Fibroblast of lung (primary cell): ENCODE measurements at regions not wholly inside any gene's neighbourhood (a gene's known extent, or its start where the extent isn't known, plus 50 kb on each side); places are given as distances from the start of the nearest gene placed in this dataset.

ENCODE experiments used
- DNase-seq, 2 donors: peaks; one replicate each; pipeline versions ENCODE4 v3.0.0 to v3.0.0-alpha.2; 2010; ENCODE audit warnings: low read depth in 2 of 2
- H2AFZ ChIP-seq: 2 replicates; pipeline ENCODE4 v1.5.1; 2012; ENCODE audit warnings: low read length, control low read depth, inconsistent platforms
- H3K27ac ChIP-seq: 2 replicates; pipeline ENCODE4 v1.5.1; 2011; ENCODE audit warnings: low read length, control low read depth; ENCODE audit not compliant: insufficient read depth
- H3K27me3 ChIP-seq: 2 replicates; pipeline ENCODE4 v1.5.1; 2011; ENCODE audit warnings: mild to moderate bottlenecking, low read length; ENCODE audit not compliant: control insufficient read depth, insufficient read depth
- H3K36me3 ChIP-seq: 2 replicates; pipeline ENCODE4 v1.5.1; 2011; ENCODE audit warnings: low read length; ENCODE audit not compliant: control insufficient read depth, insufficient read depth
- H3K4me1 ChIP-seq: 2 replicates; pipeline ENCODE4 v1.5.1; 2011; ENCODE audit warnings: low read length; ENCODE audit not compliant: control insufficient read depth, insufficient read depth; ENCODE audit errors: extremely low read depth
- H3K4me2 ChIP-seq: 2 replicates; pipeline ENCODE4 v1.5.1; 2011; ENCODE audit warnings: low read length, control low read depth; ENCODE audit not compliant: insufficient read depth; ENCODE audit errors: extremely low read depth
- H3K4me3 ChIP-seq, 4 experiments: fragments of 200-600 bp in 1 of 4; sonication (generic) in 1 of 4; replicated peaks in 1 of 4; 2 replicates each; pipeline ENCODE4 v1.5.1; 2011 to 2016; ENCODE audit warnings: low read length in 4 of 4, low read depth in 3 of 4, mild to moderate bottlenecking in 3 of 4, control low read depth in 2 of 4, inconsistent platforms in 1 of 4, mixed read lengths in 1 of 4; ENCODE audit not compliant: insufficient read depth in 1 of 4; ENCODE audit errors: control extremely low read depth in 1 of 4
- H3K79me2 ChIP-seq: 2 replicates; pipeline ENCODE4 v1.5.1; 2012; ENCODE audit warnings: mild to moderate bottlenecking, low read length, inconsistent platforms; ENCODE audit not compliant: control insufficient read depth, insufficient read depth
- H3K9ac ChIP-seq: 2 replicates; pipeline ENCODE4 v1.5.1; 2011; ENCODE audit warnings: mild to moderate bottlenecking, low read length, control low read depth; ENCODE audit not compliant: insufficient read depth
- H3K9me3 ChIP-seq: 2 replicates; pipeline ENCODE4 v1.5.1; 2012; ENCODE audit warnings: low read depth, low read length; ENCODE audit not compliant: control insufficient read depth, insufficient read depth
- H4K20me1 ChIP-seq: 2 replicates; pipeline ENCODE4 v1.5.1; 2011; ENCODE audit warnings: low read length; ENCODE audit not compliant: control insufficient read depth, insufficient read depth; ENCODE audit errors: extremely low read depth
- CTCF ChIP-seq, 2 donors: IDR thresholded peaks in 1 of 2; conservative IDR thresholded peaks in 1 of 2; 1 replicate in 1 of 2; 2 replicates in 1 of 2; pipeline ENCODE4 v1.5.1; 2011 to 2012; ENCODE audit warnings: low read length in 2 of 2, control low read depth in 1 of 2, inconsistent platforms in 1 of 2, low read depth in 1 of 2, mild to moderate bottlenecking in 1 of 2
- EZH2 ChIP-seq: IDR thresholded peaks from 2 replicates; pipeline ENCODE4 v1.5.1; 2012; ENCODE audit warnings: low read length, control low read depth, mild to moderate bottlenecking; ENCODE audit errors: missing control alignments

GRCh38 chr2:66815886-66816285 is 381.0 kb downstream of the MEIS1 start:
- no peak overlapping the region for H3K27ac ChIP-seq
- no peaks in the 10 kb centered on the region for H3K9me3 ChIP-seq
- peaks cover 2% of the 10 kb centered on the region for H3K4me1 ChIP-seq
- no peaks in the 10 kb centered on the region for H3K79me2 ChIP-seq
- H3K9ac ChIP-seq: no peak overlapping the region
- no peak overlapping the region for H3K4me3 ChIP-seq
- H3K36me3 ChIP-seq: no peaks in the 10 kb centered on the region
- DNase-seq: no peak
- no peaks in the 10 kb centered on the region for H3K27me3 ChIP-seq
- H2AFZ ChIP-seq: no peak overlapping the region
- no peak overlapping the region for H3K4me2 ChIP-seq
- H4K20me1 ChIP-seq: no peaks in the 10 kb centered on the region
- no peak for TF ChIP-seq CTCF (conservative IDR thresholded peaks at IDR 0.05 in 1 of 2, IDR thresholded peaks at IDR 0.05 in 1 of 2; ENCODE audit: low read depth in 1 of 2, low read length in 2 of 2)
- no peak for TF ChIP-seq EZH2

- Histone ChIP-seq H3K9me3 (no peaks in the 10 kb centered on the region), H3K36me3 (no peaks in the 10 kb centered on the region), H3K4me2 (no peak overlapping the region), H3K27me3 (no peaks in the 10 kb centered on the region), H3K4me3 (no peak overlapping the region), H2AFZ (no peak overlapping the region), H4K20me1 (no peaks in the 10 kb centered on the region), H3K9ac (no peak overlapping the region), H3K4me1 (no peaks in the 10 kb centered on the region), H3K79me2 (no peaks in the 10 kb centered on the region), H3K27ac (no peak overlapping the region)
- TF ChIP-seq CTCF (conservative IDR thresholded peaks at IDR 0.05 in 1 of 2, IDR thresholded peaks at IDR 0.05 in 1 of 2; ENCODE audit: low read depth in 1 of 2, low read length in 2 of 2) (no peak), EZH2 (no peak)
- no peak for DNase-seq
These were observed 386.2 kb downstream of the MEIS1 start for GRCh38 chr2:66821168-66821567.

GRCh38 chr2:66822186-66822585 is 387.3 kb downstream of the MEIS1 start:
- Histone ChIP-seq H3K27me3 (no peaks in the 10 kb centered on the region), H3K27ac (no peak overlapping the region)

More at GRCh38 chr2:66822186-66822585, 387.3 kb downstream of the MEIS1 start:
- H3K4me2 ChIP-seq: no peak overlapping the region
- H3K9me3 ChIP-seq: no peaks in the 10 kb centered on the region
- no peaks in the 10 kb centered on the region for H3K4me1 ChIP-seq
- TF ChIP-seq EZH2 (no peak), CTCF (conservative IDR thresholded peaks at IDR 0.05 in 1 of 2, IDR thresholded peaks at IDR 0.05 in 1 of 2; ENCODE audit: low read depth in 1 of 2, low read length in 2 of 2) (no peak)
- H3K4me3 ChIP-seq: no peak overlapping the region
- no peak for DNase-seq
- no peaks in the 10 kb centered on the region for H3K79me2 ChIP-seq
- H4K20me1 ChIP-seq: no peaks in the 10 kb centered on the region
- no peak overlapping the region for H3K9ac ChIP-seq
- no peak overlapping the region for H2AFZ ChIP-seq
- H3K36me3 ChIP-seq: no peaks in the 10 kb centered on the region
